SKM-1 (cell line): ENCODE measurements at regions not wholly inside any gene's neighbourhood (a gene's known extent, or its start where the extent isn't known, plus 50 kb on each side); places are given as distances from the start of the nearest gene placed in this dataset.

ENCODE experiments used
- DNase-seq: peaks from one replicate; lab custom pipeline; 2025; ENCODE audit not compliant: unreplicated experiment; lab: John Stamatoyannopoulos, UW

GRCh38 chr1:198472997-198473396 lies 67.5 kb downstream of the ATP6V1G3 start:
- DNase-seq = no peak

- DNase-seq = no peak
These were observed 68.4 kb downstream of the ATP6V1G3 start for GRCh38 chr1:198472119-198472518.

GRCh38 chr1:198467907-198468306 lies 72.6 kb downstream of the ATP6V1G3 start:
- no peak for DNase-seq

- DNase-seq = no peak
These were observed 73.1 kb downstream of the ATP6V1G3 start for GRCh38 chr1:198467342-198467741.

GRCh38 chr1:198465201-198466144 lies 75.0 kb downstream of the ATP6V1G3 start:
- DNase-seq = peak; percentile 60

- DNase-seq = no peak
These were observed 76.8 kb downstream of the ATP6V1G3 start for GRCh38 chr1:198463709-198464108.

GRCh38 chr1:198462365-198463019 lies 78.0 kb downstream of the ATP6V1G3 start:
- no peak for DNase-seq

- DNase-seq = no peak
These were observed 84.5 kb downstream of the ATP6V1G3 start for GRCh38 chr1:198455966-198456365.

- DNase-seq = no peak
These were observed 90.6 kb downstream of the ATP6V1G3 start for GRCh38 chr1:198449727-198450433.

GRCh38 chr1:198449261-198449660 lies 91.2 kb downstream of the ATP6V1G3 start:
- no peak for DNase-seq

- no peak for DNase-seq
These were observed 93.0 kb downstream of the ATP6V1G3 start for GRCh38 chr1:198447468-198447867.

- no peak for DNase-seq
These were observed 94.6 kb downstream of the ATP6V1G3 start for GRCh38 chr1:198445872-198446271.

- DNase-seq = no peak
These were observed 95.7 kb downstream of the ATP6V1G3 start for GRCh38 chr1:198444792-198445191.

- no peak for DNase-seq
These were observed 96.9 kb downstream of the ATP6V1G3 start for GRCh38 chr1:198443365-198444233.

GRCh38 chr1:198440842-198441241 lies 99.6 kb downstream of the ATP6V1G3 start:
- no peak for DNase-seq

- no peak for DNase-seq
These were observed 103.1 kb downstream of the ATP6V1G3 start for GRCh38 chr1:198437332-198437731.

- DNase-seq = no peak
These were observed 104.2 kb downstream of the ATP6V1G3 start for GRCh38 chr1:198436276-198436675.

GRCh38 chr1:198435056-198435455 lies 105.4 kb downstream of the ATP6V1G3 start:
- DNase-seq = no peak

GRCh38 chr1:198424441-198424840 lies 116.0 kb downstream of the ATP6V1G3 start:
- DNase-seq = no peak

- no peak for DNase-seq
These were observed 116.8 kb downstream of the ATP6V1G3 start for GRCh38 chr1:198423673-198424072.

- no peak for DNase-seq
These were observed 123.4 kb downstream of the ATP6V1G3 start for GRCh38 chr1:198417039-198417438.
